Mesendoderm (in vitro differentiated cells): ENCODE measurements at regions not wholly inside any gene's neighbourhood (a gene's known extent, or its start where the extent isn't known, plus 50 kb on each side); places are given as distances from the start of the nearest gene placed in this dataset.
A peak's percentile ranks its signal among the peaks of the same experiment; 100 is the strongest.

Experiments used
- DNase-seq: peaks from one replicate; pipeline ENCODE4 v3.0.0; 2013
- H2AK5ac ChIP-seq: 2 replicates; pipeline ENCODE4 v1.6.1; 2013; ENCODE audit warnings: low read length, inconsistent platforms
- H2BK120ac ChIP-seq: 2 replicates; pipeline ENCODE4 v1.6.1; 2013; ENCODE audit warnings: low read depth, mild to moderate bottlenecking, low read length, moderate library complexity, mixed read lengths
- H2BK15ac ChIP-seq: replicated peaks from 2 replicates; pipeline ENCODE4 v1.6.1; 2013; ENCODE audit warnings: low read depth, mild to moderate bottlenecking, moderate library complexity
- H2BK5ac ChIP-seq: 2 replicates; pipeline ENCODE4 v1.6.1; 2013; ENCODE audit warnings: low read length, inconsistent platforms
- H3K18ac ChIP-seq: 2 replicates; pipeline ENCODE4 v1.6.1; 2013; ENCODE audit warnings: mild to moderate bottlenecking, low read length, mixed read lengths
- H3K23ac ChIP-seq: one replicate; pipeline ENCODE4 v1.6.1; 2013; ENCODE audit warnings: low read length
- H3K27ac ChIP-seq: 2 replicates; pipeline ENCODE4 v1.5.1; 2013; ENCODE audit warnings: low read depth, mild to moderate bottlenecking, inconsistent platforms, low read length, moderate library complexity
- H3K27me3 ChIP-seq: 2 replicates; pipeline ENCODE4 v1.6.1; 2013; ENCODE audit warnings: low read length, control low read depth, mild to moderate bottlenecking, inconsistent platforms; ENCODE audit not compliant: insufficient read depth, poor library complexity
- H3K36me3 ChIP-seq: 2 replicates; pipeline ENCODE4 v1.6.1; 2013; ENCODE audit warnings: low read length, inconsistent platforms; ENCODE audit not compliant: control insufficient read depth, insufficient read depth
- H3K4ac ChIP-seq: one replicate; pipeline ENCODE4 v1.6.1; 2013; ENCODE audit warnings: low read depth, mild to moderate bottlenecking, low read length, moderate library complexity
- H3K4me1 ChIP-seq: 2 replicates; pipeline ENCODE4 v1.6.1; 2013; ENCODE audit warnings: low read depth, low read length, inconsistent platforms; ENCODE audit not compliant: control insufficient read depth
- H3K4me2 ChIP-seq: 2 replicates; pipeline ENCODE4 v1.6.1; 2013; ENCODE audit warnings: low read length
- H3K4me3 ChIP-seq: 2 replicates; pipeline ENCODE4 v1.5.1; 2013; ENCODE audit warnings: mild to moderate bottlenecking, low read length
- H3K56ac ChIP-seq: one replicate; pipeline ENCODE4 v1.6.1; 2013; ENCODE audit warnings: low read length
- H3K79me1 ChIP-seq: 2 replicates; pipeline ENCODE4 v1.6.1; 2013; ENCODE audit warnings: low read length, inconsistent platforms
- H3K79me2 ChIP-seq: 2 replicates; pipeline ENCODE4 v1.6.1; 2013; ENCODE audit warnings: mild to moderate bottlenecking, low read length; ENCODE audit not compliant: control insufficient read depth, insufficient read depth
- H3K9ac ChIP-seq: 2 replicates; pipeline ENCODE4 v1.6.1; 2013; ENCODE audit warnings: low read length, inconsistent platforms
- H4K5ac ChIP-seq: one replicate; pipeline ENCODE4 v1.6.1; 2013; ENCODE audit warnings: low read length
- H4K8ac ChIP-seq: one replicate; pipeline ENCODE4 v1.6.1; 2013; ENCODE audit warnings: low read depth, mild to moderate bottlenecking, control low read depth, low read length, moderate library complexity
- WGBS: extraction: QIAGEN DNeasy Blood & Tissue Kit; methylation state at CpG from one replicate; pipeline ENCODE4 v1.1.7; 2013; ENCODE audit warnings: low lambda C conversion rate, missing lambda C conversion rate; ENCODE audit not compliant: insufficient coverage; ENCODE audit errors: extremely low coverage; 5-methylcytosine and 5-hydroxymethylcytosine counted together

DNA sequence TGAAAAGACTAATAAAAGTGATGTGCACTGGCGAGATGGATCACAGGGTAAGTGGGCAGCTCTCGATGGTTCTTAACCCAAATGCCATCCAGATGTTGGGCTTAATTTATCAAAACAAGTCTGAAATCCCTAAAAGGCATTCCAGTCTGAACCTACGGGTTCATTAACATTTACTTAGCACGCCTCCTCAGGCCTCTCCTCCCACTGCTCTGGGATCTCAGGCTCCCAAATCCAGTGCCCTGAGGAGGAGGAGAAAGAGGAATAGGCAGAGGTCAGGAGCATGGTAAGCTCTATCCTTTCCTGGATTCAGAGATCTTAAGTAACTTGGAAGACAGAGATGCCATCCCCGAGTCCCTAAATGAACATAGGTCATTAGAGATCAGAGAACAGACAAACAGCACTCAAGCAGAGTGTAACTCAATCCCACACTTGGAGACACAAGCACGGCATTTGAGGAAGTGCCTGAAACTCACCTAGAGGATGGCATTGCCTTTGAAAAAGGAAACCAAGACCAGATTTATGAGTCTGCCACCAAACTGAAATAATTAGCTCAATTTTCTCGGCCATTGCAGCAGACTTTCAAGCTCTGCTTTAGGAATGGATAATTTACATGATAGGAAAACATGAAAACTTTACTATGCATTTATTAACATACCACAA lies 140.9 kb downstream of the CXCL12 start:
- H3K79me2 ChIP-seq: no peaks in the 10 kb centered on the region

DNA sequence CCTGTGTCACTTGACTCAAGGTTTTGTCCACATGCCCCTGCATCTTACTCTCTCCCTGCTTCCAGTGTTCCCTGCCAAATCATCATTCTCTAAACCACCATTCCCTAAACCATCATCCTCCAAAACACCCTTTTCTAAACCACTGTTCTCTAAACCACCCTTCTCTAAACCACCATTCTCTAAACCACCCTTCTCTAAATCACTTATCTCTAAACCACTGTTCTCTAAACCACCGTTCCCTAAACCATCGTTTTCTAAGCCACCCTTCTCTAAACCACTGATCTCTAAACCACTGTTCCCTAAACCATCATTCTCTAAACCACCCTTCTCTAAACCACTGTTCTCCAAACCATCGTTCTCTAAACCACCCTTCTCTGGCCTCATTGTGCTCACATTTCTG lies 142.1 kb downstream of the CXCL12 start:
- no peaks in the 10 kb centered on the region for H3K79me2 ChIP-seq
- no peak overlapping the region for H3K27ac ChIP-seq
- peaks cover 2% of the 10 kb centered on the region for H3K4me1 ChIP-seq
- no peak for DNase-seq
- H3K4ac ChIP-seq: no peak overlapping the region
- no peaks in the 10 kb centered on the region for H3K27me3 ChIP-seq
- no peak overlapping the region for H4K5ac ChIP-seq
- no peaks in the 10 kb centered on the region for H3K79me1 ChIP-seq
- H3K4me3 ChIP-seq: no peak overlapping the region
- no peak overlapping the region for H2AK5ac ChIP-seq
- no peak overlapping the region for H2BK120ac ChIP-seq
- H3K36me3 ChIP-seq: no peaks in the 10 kb centered on the region
- H3K4me2 ChIP-seq: no peak overlapping the region
- H2BK5ac ChIP-seq: no peak overlapping the region
- no peak overlapping the region for H3K18ac ChIP-seq
- WGBS: 100% methylated on average over 2 of the region's 3 CpGs
- H4K8ac ChIP-seq: no peak overlapping the region
- H2BK15ac ChIP-seq: no peak overlapping the region
- H3K9ac ChIP-seq: no peak overlapping the region
- no peak overlapping the region for H3K23ac ChIP-seq
- no peak overlapping the region for H3K56ac ChIP-seq

More for the DNA sequence above, 140.9 kb downstream of the CXCL12 start:
- DNase-seq: peak; percentile 32
- Histone ChIP-seq H3K4ac (no peak overlapping the region), H3K9ac (no peak overlapping the region), H2BK15ac (no peak overlapping the region), H3K27me3 (no peaks in the 10 kb centered on the region), H3K4me1 (peaks cover 2% of the 10 kb centered on the region), H4K8ac (no peak overlapping the region), H3K23ac (no peak overlapping the region), H2AK5ac (no peak overlapping the region), H3K4me2 (no peak overlapping the region), H2BK120ac (no peak overlapping the region), H3K18ac (no peak overlapping the region), H3K56ac (no peak overlapping the region), H2BK5ac (no peak overlapping the region), H3K79me1 (no peaks in the 10 kb centered on the region), H4K5ac (no peak overlapping the region), H3K4me3 (no peak overlapping the region), H3K36me3 (no peaks in the 10 kb centered on the region), H3K27ac (no peak overlapping the region)
- WGBS: no CpG with 5 or more reads among the region's 7 CpGs

DNA sequence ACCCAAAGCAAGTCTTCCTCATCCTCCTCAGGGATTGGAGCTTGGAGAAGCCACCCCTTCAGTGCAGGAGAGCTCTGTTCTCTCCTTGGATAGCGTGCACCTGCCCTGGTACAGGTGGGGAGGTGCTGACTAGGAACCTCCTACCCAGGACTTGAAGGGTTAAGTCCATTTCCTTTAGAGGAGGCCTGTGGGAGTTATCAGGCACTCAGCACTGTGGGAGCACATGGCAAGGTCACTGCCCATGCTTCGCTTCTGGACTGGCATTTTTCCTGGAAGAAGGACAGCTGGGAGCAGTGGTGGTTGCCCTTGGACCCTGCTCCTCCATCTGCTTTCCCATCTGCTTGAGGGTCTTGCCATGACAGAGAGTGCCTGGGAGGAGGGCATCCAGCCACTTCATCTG lies 142.8 kb downstream of the CXCL12 start:
- Histone ChIP-seq H2BK5ac (no peak overlapping the region), H3K56ac (no peak overlapping the region), H3K4me1 (peaks cover 2% of the 10 kb centered on the region), H3K79me2 (no peaks in the 10 kb centered on the region), H3K27me3 (no peaks in the 10 kb centered on the region), H3K18ac (no peak overlapping the region), H4K8ac (no peak overlapping the region), H3K4me3 (no peak overlapping the region), H2BK15ac (no peak overlapping the region), H3K4ac (no peak overlapping the region), H3K4me2 (no peak overlapping the region), H4K5ac (no peak overlapping the region), H3K23ac (no peak overlapping the region), H3K27ac (no peak overlapping the region), H3K36me3 (no peaks in the 10 kb centered on the region), H2BK120ac (no peak overlapping the region), H2AK5ac (no peak overlapping the region), H3K79me1 (no peaks in the 10 kb centered on the region), H3K9ac (no peak overlapping the region)
- no peak for DNase-seq
- WGBS: no CpG with 5 or more reads among the region's 2 CpGs

DNA sequence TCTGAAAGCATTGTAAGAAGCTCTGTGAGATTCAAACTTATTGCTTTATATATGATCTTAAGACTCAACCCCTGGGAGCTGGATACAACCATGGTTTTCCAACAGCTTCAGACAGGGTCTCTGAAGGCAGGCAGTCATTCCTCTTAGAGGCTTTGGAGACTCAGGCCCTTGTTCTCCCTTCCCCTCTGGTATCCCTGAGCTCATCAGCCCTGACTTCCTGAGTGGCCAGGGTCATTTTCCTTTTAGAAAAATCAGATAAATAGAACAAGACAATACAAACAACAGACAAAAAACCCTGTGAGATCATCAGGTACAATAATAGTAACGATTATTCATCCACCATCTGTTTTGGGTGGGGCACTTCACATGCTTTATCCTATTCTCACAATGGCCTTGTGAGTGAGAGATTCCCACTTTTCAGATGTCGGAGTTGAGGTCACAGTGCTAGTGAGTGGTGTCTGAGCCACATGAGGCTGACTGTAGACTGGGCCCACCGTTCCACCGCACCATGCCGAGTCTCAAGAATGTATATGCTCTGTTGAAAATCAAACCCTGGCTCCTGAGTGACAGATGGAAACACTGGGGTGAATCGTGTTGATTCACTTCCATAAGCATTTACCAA lies 144.2 kb downstream of the CXCL12 start:
- no peak overlapping the region for H3K4me3 ChIP-seq
- DNase-seq: no peak
- H3K9ac ChIP-seq: no peak overlapping the region
- no peak overlapping the region for H4K8ac ChIP-seq
- no peak overlapping the region for H2BK120ac ChIP-seq
- no peaks in the 10 kb centered on the region for H3K27me3 ChIP-seq
- H3K23ac ChIP-seq: no peak overlapping the region
- H2BK15ac ChIP-seq: no peak overlapping the region
- H2BK5ac ChIP-seq: no peak overlapping the region
- no peaks in the 10 kb centered on the region for H3K79me2 ChIP-seq
- H3K4me1 ChIP-seq: peaks cover 1% of the 10 kb centered on the region
- H3K56ac ChIP-seq: no peak overlapping the region
- no peaks in the 10 kb centered on the region for H3K79me1 ChIP-seq
- H3K18ac ChIP-seq: no peak overlapping the region
- no peak overlapping the region for H3K27ac ChIP-seq
- WGBS: no CpG with 5 or more reads among the region's 6 CpGs
- H3K4me2 ChIP-seq: no peak overlapping the region
- no peak overlapping the region for H4K5ac ChIP-seq
- no peak overlapping the region for H3K4ac ChIP-seq
- no peaks in the 10 kb centered on the region for H3K36me3 ChIP-seq
- no peak overlapping the region for H2AK5ac ChIP-seq

- no CpG with 5 or more reads among the region's 3 CpGs for WGBS
Measured at GRCh38 chr10:44238212-44238611, 146.7 kb downstream of the CXCL12 start.

More at GRCh38 chr10:44238212-44238611, 146.7 kb downstream of the CXCL12 start:
- no peak overlapping the region for H3K27ac ChIP-seq
- H2BK120ac ChIP-seq: no peak overlapping the region
- peaks cover 6% of the 10 kb centered on the region for H3K4me1 ChIP-seq
- H4K8ac ChIP-seq: no peak overlapping the region
- DNase-seq: no peak
- H3K79me1 ChIP-seq: no peaks in the 10 kb centered on the region
- no peak overlapping the region for H2BK5ac ChIP-seq
- H3K4me2 ChIP-seq: no peak overlapping the region
- H3K9ac ChIP-seq: no peak overlapping the region
- no peak overlapping the region for H4K5ac ChIP-seq
- no peak overlapping the region for H3K23ac ChIP-seq
- no peaks in the 10 kb centered on the region for H3K27me3 ChIP-seq
- no peak overlapping the region for H3K4ac ChIP-seq
- H3K36me3 ChIP-seq: no peaks in the 10 kb centered on the region
- no peak overlapping the region for H3K56ac ChIP-seq
- H3K18ac ChIP-seq: no peak overlapping the region
- no peak overlapping the region for H2BK15ac ChIP-seq
- H3K4me3 ChIP-seq: no peak overlapping the region
- H3K79me2 ChIP-seq: no peaks in the 10 kb centered on the region
- H2AK5ac ChIP-seq: no peak overlapping the region
